Heart left ventricle (tissue), 16 donors: ENCODE measurements at regions not wholly inside any gene's neighbourhood (a gene's known extent, or its start where the extent isn't known, plus 50 kb on each side); places are given as distances from the start of the nearest gene placed in this dataset.

Source experiments
- ATAC-seq, 4 donors: fragments of 200-7000 bp; cut with Tn5 transposase; one replicate each; pipeline ENCODE4 v1.9.1; 2020 to 2022; ENCODE audit warnings: moderate library complexity in 4 of 4, mild to moderate bottlenecking in 3 of 4, moderate number of reproducible peaks in 1 of 4
- DNase-seq, 5 donors: peaks; one replicate each; pipeline ENCODE4 v3.0.0-alpha.2; 2020
- H3K27ac ChIP-seq, 12 donors: fragments of 200-600 bp; sonication (generic) in 4 of 12; one replicate each; pipeline versions ENCODE4 v1.5.0 to v1.8.0; 2016 to 2022; ENCODE audit warnings: mild to moderate bottlenecking in 2 of 12
- H3K27me3 ChIP-seq, 9 donors: fragments of 200-600 bp; sonication (generic) in 2 of 9; one replicate each; pipeline versions ENCODE4 v1.5.1 to v1.8.0; 2016 to 2022; ENCODE audit warnings: mild to moderate bottlenecking in 3 of 9
- H3K36me3 ChIP-seq, 9 donors: fragments of 200-600 bp; sonication (generic) in 2 of 9; one replicate each; pipeline versions ENCODE4 v1.5.0 to v1.8.0; 2018 to 2022; ENCODE audit warnings: mild to moderate bottlenecking in 2 of 9
- H3K4me1 ChIP-seq, 12 donors: fragments of 200-600 bp; sonication (generic) in 4 of 12; one replicate each; pipeline versions ENCODE4 v1.5.0 to v1.8.0; 2016 to 2022; ENCODE audit warnings: mild to moderate bottlenecking in 3 of 12
- H3K4me3 ChIP-seq, 12 donors: fragments of 200-600 bp; sonication (generic) in 4 of 12; one replicate each; pipeline versions ENCODE4 v1.5.0 to v1.8.0; 2017 to 2022; ENCODE audit warnings: mild to moderate bottlenecking in 9 of 12, moderate library complexity in 4 of 12
- H3K9me3 ChIP-seq, 12 donors: fragments of 200-600 bp; sonication (generic) in 4 of 12; one replicate each; pipeline versions ENCODE4 v1.5.0 to v1.8.0; 2016 to 2022; ENCODE audit warnings: mild to moderate bottlenecking in 1 of 12
- CTCF ChIP-seq, 12 donors: fragments of 200-600 bp; sonication (generic) in 4 of 12; IDR thresholded peaks; one replicate each; pipeline versions ENCODE4 v1.5.0 to v1.8.0; 2018 to 2022; ENCODE audit warnings: antibody characterized with exemption in 12 of 12, mild to moderate bottlenecking in 5 of 12
- POLR2A ChIP-seq, 2 donors: fragments of 450-650 bp; IDR thresholded peaks; one replicate each; pipeline ENCODE4 v1.6.1; 2017; ENCODE audit warnings: antibody characterized with exemption in 2 of 2, mild to moderate bottlenecking in 2 of 2, moderate library complexity in 2 of 2
- WGBS, 4 donors: extraction: QIAGEN DNeasy Blood & Tissue Kit in 2 of 4; methylation state at CpG; one replicate each; pipeline versions ENCODE4 v1.1.5 to v1.1.7; 2013 to 2018; 5-methylcytosine and 5-hydroxymethylcytosine counted together
- intact Hi-C, 10 donors: fragments of 100-400 bp; cut with DNase I; formaldehyde crosslinking; loops; one replicate each; pipeline versions ENCODE4 v1.11.1 to v1.14.2; 2022
- donor health status: ischemic (EF 13 %, LVEDD 7.1; RV severe dilation, severe dysfunction).
- donor health status: healthy with polysubstance abuse.
- donor health status: DM: no; HTN: yes; CAD: no.
- donor health status: DM: no; HTN: no; CAD: no.
- donor health status: ischemic (EF 25% LVEDD 6.9; RV normal size, moderate dysfunction).
- donor health status: ischemic (EF 25% LVEDD 5.7; RV mildly dilated, moderate dysfunction).
- donor health status: healthy.
- donor health status: DM: yes; HTN: yes; CAD: no.
- donor health status: ischemic (EF 35%, LVEDD 5.7; RV mildly dilated, moderate dysfunction).
- donor health status: nonischemic (EF 11% LVEDD 7.7; RV severe dilation, severe dysfunction).
- donor health status: DM: yes; HTN: yes; CAD: no.
- donor health status: PGD.
- donor health status: ischemic (EF 29% LVEDD 5.4; RV normal size, mild dysfunction).
- donor health status: nonischemic (EF 23%, LVEDD 6.1; RV moderate dilation, normal function).

GRCh38 chr2:48180557-48180956, 133.9 kb upstream of the FOXN2 start:
- Histone ChIP-seq H3K27me3 (no peaks in the 10 kb centered on the region), H3K4me1 (peaks cover 0 to 5% (median 0%) of the 10 kb centered on the region in 12 donors), H3K9me3 (peaks cover 0 to 4% (median 0%) of the 10 kb centered on the region in 12 donors), H3K4me3 (no peak overlapping the region), H3K27ac (no peak overlapping the region), H3K36me3 (no peaks in the 10 kb centered on the region)
- 63 to 72% (median 66%) methylated on average over 5 of the region's 5 CpGs for WGBS, 4 donors
- intact Hi-C loops = no loop called here
- ATAC-seq = no peak
- TF ChIP-seq POLR2A (IDR thresholded peaks at IDR 0.05) = no peak
- no peak for TF ChIP-seq CTCF (IDR thresholded peaks at IDR 0.05)
- no peak for DNase-seq

GRCh38 chr2:48183276-48183675, 131.2 kb upstream of the FOXN2 start:
- no peaks in the 10 kb centered on the region for H3K27me3 ChIP-seq
- intact Hi-C loops = no loop called here
- DNase-seq (no peak), ATAC-seq (no peak)
- WGBS, 4 donors = 87 to 94% (median 92%) methylated on average over 1 of the region's 1 CpG
- H3K27ac ChIP-seq = no peak overlapping the region
- H3K36me3 ChIP-seq = no peaks in the 10 kb centered on the region
- H3K4me3 ChIP-seq = no peak overlapping the region
- TF ChIP-seq POLR2A (IDR thresholded peaks at IDR 0.05) = no peak
- no peak for TF ChIP-seq CTCF (IDR thresholded peaks at IDR 0.05)
- peaks cover 0 to 4% (median 0%) of the 10 kb centered on the region in 12 donors for H3K9me3 ChIP-seq
- peaks cover 0 to 5% (median 0%) of the 10 kb centered on the region in 12 donors for H3K4me1 ChIP-seq

- TF ChIP-seq CTCF (IDR thresholded peaks at IDR 0.05) (no peak), POLR2A (IDR thresholded peaks at IDR 0.05) (no peak)
- H3K4me1 ChIP-seq = peaks cover 0 to 5% (median 0%) of the 10 kb centered on the region in 12 donors
- intact Hi-C loops = no loop called here
Measured at GRCh38 chr2:48183991-48184390, 130.5 kb upstream of the FOXN2 start.

GRCh38 chr2:48187503-48187902, 127.0 kb upstream of the FOXN2 start:
- intact Hi-C loops = no loop called here
- WGBS, 4 donors = 97 to 100% (median 99%) methylated on average over 1 of the region's 1 CpG

More at GRCh38 chr2:48183991-48184390, 130.5 kb upstream of the FOXN2 start:
- Histone ChIP-seq H3K4me3 (no peak overlapping the region), H3K36me3 (no peaks in the 10 kb centered on the region), H3K27ac (no peak overlapping the region), H3K27me3 (no peaks in the 10 kb centered on the region), H3K9me3 (no peaks in the 10 kb centered on the region)
- DNase-seq = no peak
- ATAC-seq = no peak

More at GRCh38 chr2:48187503-48187902, 127.0 kb upstream of the FOXN2 start:
- Histone ChIP-seq H3K27me3 (no peaks in the 10 kb centered on the region), H3K4me1 (peaks cover 0 to 16% (median 0%) of the 10 kb centered on the region in 12 donors), H3K4me3 (no peak overlapping the region), H3K36me3 (no peaks in the 10 kb centered on the region), H3K27ac (no peak overlapping the region), H3K9me3 (no peaks in the 10 kb centered on the region)
- ATAC-seq (no peak), DNase-seq (no peak)
- TF ChIP-seq CTCF (IDR thresholded peaks at IDR 0.05) (no peak), POLR2A (IDR thresholded peaks at IDR 0.05) (no peak)
